Pancreas (tissue), 10 donors: ENCODE measurements at regions not wholly inside any gene's neighbourhood (a gene's known extent, or its start where the extent isn't known, plus 50 kb on each side); places are given as distances from the start of the nearest gene placed in this dataset.
A peak's percentile ranks its signal among the peaks of the same experiment; 100 is the strongest.
"Not testable (repeated sequence)": the region's sequence is repeated elsewhere in the genome, so short reads cannot be mapped to it uniquely, and the experiment has no call there.

Experiments
- ATAC-seq, 4 donors: fragments of 200-7000 bp; cut with Tn5 transposase; one replicate each; pipeline versions ENCODE4 v1.8.0 to v1.9.1; 2020; ENCODE audit warnings: mild to moderate bottlenecking in 4 of 4, moderate library complexity in 4 of 4
- DNase-seq, 6 donors: peaks; one replicate each; pipeline ENCODE4 v3.0.0-alpha.2; 2020
- FAIRE-seq: peaks from 2 replicates; lab custom pipeline; 2012; peaks lifted over from hg19 to GRCh38; lab: Jason Lieb, UNC
- H3K27ac ChIP-seq, 4 donors: fragments of 200-600 bp; sonication (generic); 1 replicate in 3 of 4; 2 replicates in 1 of 4; pipeline versions ENCODE4 v1.5.0 to v1.8.0; 2020
- H3K27me3 ChIP-seq, 4 donors: fragments of 200-600 bp; one replicate each; pipeline ENCODE4 v1.8.0; 2021
- H3K36me3 ChIP-seq, 3 donors: fragments of 200-600 bp; sonication (generic) in 1 of 3; one replicate each; pipeline versions ENCODE4 v1.5.0 to v1.8.0; 2020 to 2021
- H3K4me1 ChIP-seq, 3 donors: fragments of 200-600 bp; one replicate each; pipeline ENCODE4 v1.8.0; 2021
- H3K4me3 ChIP-seq, 4 donors: fragments of 200-600 bp; sonication (generic) in 2 of 4; one replicate each; pipeline versions ENCODE4 v1.5.0 to v1.8.0; 2020 to 2021
- H3K9me3 ChIP-seq, 4 donors: fragments of 200-600 bp; one replicate each; pipeline ENCODE4 v1.8.0; 2021
- CTCF ChIP-seq, 4 donors: fragments of 200-600 bp; sonication (generic) in 3 of 4; IDR thresholded peaks; one replicate each; pipeline versions ENCODE4 v1.5.0 to v1.8.0; 2021; ENCODE audit warnings: antibody characterized with exemption in 4 of 4
- WGBS, 2 donors: extraction: QIAGEN DNeasy Blood & Tissue Kit; methylation state at CpG; one replicate each; pipeline ENCODE4 v1.1.7; 2013; 5-methylcytosine and 5-hydroxymethylcytosine counted together
- intact Hi-C, 3 donors: fragments of 100-400 bp; cut with DNase I; formaldehyde crosslinking; loops; one replicate each; pipeline versions ENCODE4 v1.11.1 to v1.14.2; 2022
- donor health status: healthy with polysubstance abuse.
- donor health status: DM: no; HTN: no; CAD: no; lungs with moderate emphysema.
- donor health status: DM: no; HTN: no; CAD: no.
- donor health status: control.
- donor health status: control.
- donor health status: Bipolar disorder and iron deficiency.
- donor health status: DM: yes; HTN: yes; CAD: no.
- donor health status: DM: no; HTN: no; CAD: no.
- donor health status: DM: no; HTN: no; CAD: no.
- donor health status: DM: yes; HTN: yes; CAD: no.

GRCh38 chr13:78121459-78122348 lies 203.1 kb upstream of the EDNRB start:
- peak; percentile 54 to 83 (median 66) for TF ChIP-seq CTCF (IDR thresholded peaks at IDR 0.05)
- H3K27me3 ChIP-seq = no peaks in the 10 kb centered on the region
- peaks cover 0 to 8% (median 0%) of the 10 kb centered on the region in 3 donors for H3K4me1 ChIP-seq
- DNase-seq (peak in 3 of 6 donors; percentile 17 to 36 (median 26)), FAIRE-seq (peak; percentile 57), ATAC-seq (peak in 3 of 4 donors; percentile 67 to 82 (median 77))
- no peak overlapping the region for H3K27ac ChIP-seq
- WGBS, 2 donors = 18 to 31% methylated on average over 13 of the region's 13 CpGs
- H3K9me3 ChIP-seq = no peaks in the 10 kb centered on the region
- H3K4me3 ChIP-seq = no peak overlapping the region
- no peaks in the 10 kb centered on the region for H3K36me3 ChIP-seq
- intact Hi-C loops = no loop called here

- intact Hi-C loops = no loop called here
- ATAC-seq = no peak
- H3K9me3 ChIP-seq = no peaks in the 10 kb centered on the region
- DNase-seq = no peak
- TF ChIP-seq CTCF (IDR thresholded peaks at IDR 0.05) = no peak
- no peaks in the 10 kb centered on the region for H3K27me3 ChIP-seq
- WGBS, 2 donors = 13 to 15% methylated on average over 3 of the region's 3 CpGs
- H3K36me3 ChIP-seq = no peaks in the 10 kb centered on the region
- H3K27ac ChIP-seq = no peak overlapping the region
- no peak for FAIRE-seq
- H3K4me3 ChIP-seq = no peak overlapping the region
- H3K4me1 ChIP-seq = peaks cover 0 to 8% (median 0%) of the 10 kb centered on the region in 3 donors
Observed at GRCh38 chr13:78121001-78121400, 202.4 kb upstream of the EDNRB start.

GRCh38 chr13:78120144-78120543 lies 201.5 kb upstream of the EDNRB start:
- H3K4me1 ChIP-seq, DNase-seq, H3K36me3 ChIP-seq, H3K27ac ChIP-seq, FAIRE-seq, intact Hi-C loops, H3K27me3 ChIP-seq, H3K9me3 ChIP-seq, ATAC-seq, H3K4me3 ChIP-seq: not testable (repeated sequence)
- 17 to 20% methylated on average over 1 of the region's 1 CpG for WGBS, 2 donors

GRCh38 chr13:78117070-78117469 lies 198.4 kb upstream of the EDNRB start:
- not testable (repeated sequence) for ATAC-seq, H3K4me1 ChIP-seq, H3K4me3 ChIP-seq, DNase-seq, FAIRE-seq, H3K9me3 ChIP-seq, H3K36me3 ChIP-seq, H3K27ac ChIP-seq, H3K27me3 ChIP-seq
- intact Hi-C loops = loop anchor here in 1 of 3 donors (10.0 kb wide), 1 partner anchor 342 kb away; no protein-coding TSS in a partner anchor
- WGBS, 2 donors = 32 to 42% methylated on average over 2 of the region's 2 CpGs

GRCh38 chr13:78105656-78106055 lies 187.0 kb upstream of the EDNRB start:
- intact Hi-C loops = no loop called here
- TF ChIP-seq CTCF (IDR thresholded peaks at IDR 0.05) = no peak
- Histone ChIP-seq H3K36me3 (no peaks in the 10 kb centered on the region), H3K27ac (no peak overlapping the region), H3K4me1 (no peaks in the 10 kb centered on the region), H3K4me3 (no peak overlapping the region), H3K27me3 (no peaks in the 10 kb centered on the region), H3K9me3 (no peaks in the 10 kb centered on the region)
- FAIRE-seq (no peak), DNase-seq (no peak), ATAC-seq (no peak)

GRCh38 chr13:78103936-78104335 lies 185.3 kb upstream of the EDNRB start:
- H3K27me3 ChIP-seq = no peaks in the 10 kb centered on the region
- no peak for FAIRE-seq
- H3K4me3 ChIP-seq = no peak overlapping the region
- no peak for TF ChIP-seq CTCF (IDR thresholded peaks at IDR 0.05)
- no peak for ATAC-seq
- no peaks in the 10 kb centered on the region for H3K4me1 ChIP-seq
- H3K36me3 ChIP-seq = no peaks in the 10 kb centered on the region
- DNase-seq = no peak
- H3K27ac ChIP-seq = no peak overlapping the region
- intact Hi-C loops = no loop called here
- H3K9me3 ChIP-seq = no peaks in the 10 kb centered on the region
- 55% methylated on average over 2 of the region's 2 CpGs for WGBS, 2 donors
